Testis (tissue), 2 donors: ENCODE measurements at regions not wholly inside any gene's neighbourhood (a gene's known extent, or its start where the extent isn't known, plus 50 kb on each side); places are given as distances from the start of the nearest gene placed in this dataset.

ENCODE experiments used
- POLR2A ChIP-seq: fragments of 450-650 bp; IDR thresholded peaks from one replicate; pipeline ENCODE4 v1.6.1; 2017; ENCODE audit warnings: antibody characterized with exemption, mild to moderate bottlenecking, moderate library complexity
- TF ChIP-seq, protein P1 (sequence below), 3 experiments: fragments of 450-650 bp in 2 of 3; fragments of 200-600 bp in 1 of 3; sonication (generic) in 1 of 3; IDR thresholded peaks; one replicate each; pipeline ENCODE4 v1.5.1; 2016 to 2019; ENCODE audit warnings: antibody characterized with exemption in 3 of 3, mild to moderate bottlenecking in 2 of 3, moderate library complexity in 1 of 3

DNA sequence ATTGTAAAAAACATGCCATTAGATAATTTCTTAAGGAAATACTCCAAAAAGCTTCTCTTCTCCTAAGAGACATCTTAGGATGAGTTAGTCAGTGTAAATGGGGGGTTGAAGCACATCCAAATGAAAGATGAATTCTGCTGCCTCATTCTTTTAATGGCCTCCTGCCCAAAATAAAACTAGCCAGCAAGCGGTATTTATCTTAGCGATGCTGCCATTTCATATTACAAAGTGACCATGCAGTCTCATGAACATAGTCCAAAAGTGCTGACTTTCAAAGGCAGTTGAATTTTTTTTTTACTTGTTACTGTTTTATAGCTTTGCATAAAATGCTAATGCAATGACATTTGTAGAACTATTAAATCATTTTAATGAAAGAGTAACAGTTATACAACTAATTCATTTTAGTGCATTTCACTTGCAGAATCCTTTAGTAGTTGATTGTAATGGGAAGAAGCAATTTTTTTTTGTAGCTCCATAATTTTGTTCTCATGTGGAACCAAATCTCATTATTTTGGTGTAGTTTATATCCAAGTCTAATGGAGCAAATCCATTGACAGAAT, 151.5 kb downstream of the CAVIN4 start:
- TF ChIP-seq, protein P1, sequence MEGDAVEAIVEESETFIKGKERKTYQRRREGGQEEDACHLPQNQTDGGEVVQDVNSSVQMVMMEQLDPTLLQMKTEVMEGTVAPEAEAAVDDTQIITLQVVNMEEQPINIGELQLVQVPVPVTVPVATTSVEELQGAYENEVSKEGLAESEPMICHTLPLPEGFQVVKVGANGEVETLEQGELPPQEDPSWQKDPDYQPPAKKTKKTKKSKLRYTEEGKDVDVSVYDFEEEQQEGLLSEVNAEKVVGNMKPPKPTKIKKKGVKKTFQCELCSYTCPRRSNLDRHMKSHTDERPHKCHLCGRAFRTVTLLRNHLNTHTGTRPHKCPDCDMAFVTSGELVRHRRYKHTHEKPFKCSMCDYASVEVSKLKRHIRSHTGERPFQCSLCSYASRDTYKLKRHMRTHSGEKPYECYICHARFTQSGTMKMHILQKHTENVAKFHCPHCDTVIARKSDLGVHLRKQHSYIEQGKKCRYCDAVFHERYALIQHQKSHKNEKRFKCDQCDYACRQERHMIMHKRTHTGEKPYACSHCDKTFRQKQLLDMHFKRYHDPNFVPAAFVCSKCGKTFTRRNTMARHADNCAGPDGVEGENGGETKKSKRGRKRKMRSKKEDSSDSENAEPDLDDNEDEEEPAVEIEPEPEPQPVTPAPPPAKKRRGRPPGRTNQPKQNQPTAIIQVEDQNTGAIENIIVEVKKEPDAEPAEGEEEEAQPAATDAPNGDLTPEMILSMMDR (IDR thresholded peaks at IDR 0.05) = no peak
- TF ChIP-seq POLR2A = no peak
